H1 (cell line): ENCODE measurements at regions not wholly inside any gene's neighbourhood (a gene's known extent, or its start where the extent isn't known, plus 50 kb on each side); places are given as distances from the start of the nearest gene placed in this dataset.

ENCODE experiments used
- CTCF ChIA-PET: fragments of 300-600 bp; sonication (Branson Sonifier 250); formaldehyde crosslinking; loops from one replicate; lab custom pipeline; 2021; ENCODE audit not compliant: partially characterized antibody; lab: Charles Lee
- POLR2A ChIA-PET: fragments of 300-600 bp; sonication (Branson Sonifier 250); formaldehyde crosslinking; loops from one replicate; lab custom pipeline; 2021; ENCODE audit warnings: inconsistent platforms; ENCODE audit not compliant: partially characterized antibody; lab: Charles Lee
- DNase-seq, 2 experiments: peaks; one replicate each; pipeline versions ENCODE4 v3.0.0 to v3.0.0-alpha.2; 2010 to 2022; ENCODE audit warnings: low spot score in 2 of 2, low read depth in 1 of 2, mixed read lengths in 1 of 2
- FAIRE-seq: peaks from 2 replicates; lab custom pipeline; 2011; peaks lifted over from hg19 to GRCh38; lab: Jason Lieb, UNC
- H2AFZ ChIP-seq: 2 replicates; pipeline ENCODE4 v1.8.1; 2012; ENCODE audit warnings: low read length, inconsistent platforms
- H2AK5ac ChIP-seq: 2 replicates; pipeline ENCODE4 v1.6.1; 2013; ENCODE audit warnings: low read depth, low read length
- H2BK120ac ChIP-seq: replicated peaks from 2 replicates; pipeline ENCODE3; 2013; ENCODE audit warnings: low read depth, low read length, inconsistent platforms
- H2BK12ac ChIP-seq: 2 replicates; pipeline ENCODE4 v1.6.1; 2013; ENCODE audit warnings: low read depth, low read length
- H2BK15ac ChIP-seq: 2 replicates; pipeline ENCODE4 v1.6.1; 2013; ENCODE audit warnings: low read length
- H2BK20ac ChIP-seq: 2 replicates; pipeline ENCODE4 v1.6.1; 2013; ENCODE audit warnings: low read length
- H2BK5ac ChIP-seq: 2 replicates; pipeline ENCODE4 v1.6.1; 2013; ENCODE audit warnings: low read depth, low read length
- H3K14ac ChIP-seq: 2 replicates; pipeline ENCODE4 v1.6.1; 2013; ENCODE audit warnings: inconsistent platforms; ENCODE audit not compliant: insufficient read length
- H3K18ac ChIP-seq: 2 replicates; pipeline ENCODE4 v1.6.1; 2013; ENCODE audit warnings: low read length; ENCODE audit errors: extremely low read depth
- H3K23ac ChIP-seq: 2 replicates; pipeline ENCODE4 v1.6.1; 2013; ENCODE audit warnings: inconsistent platforms; ENCODE audit not compliant: insufficient read length
- H3K23me2 ChIP-seq: 2 replicates; pipeline ENCODE4 v1.6.1; 2013; ENCODE audit warnings: low read depth, low read length
- H3K27ac ChIP-seq: 2 replicates; pipeline ENCODE4 v1.6.1; 2011; ENCODE audit warnings: low read depth, low read length, inconsistent platforms
- H3K27me3 ChIP-seq, 4 experiments: replicated peaks in 1 of 4; 1 replicate in 1 of 4; 2 replicates in 3 of 4; pipeline versions ENCODE4 v1.6.1 to v1.8.1; 2011 to 2013; ENCODE audit warnings: low read length in 3 of 4, mild to moderate bottlenecking in 3 of 4, inconsistent platforms in 2 of 4, mixed read lengths in 2 of 4, moderate library complexity in 1 of 4; ENCODE audit not compliant: control insufficient read depth in 3 of 4, insufficient read depth in 3 of 4; ENCODE audit errors: extremely low read depth in 1 of 4
- H3K36me3 ChIP-seq, 4 experiments: 2 replicates each; pipeline versions ENCODE4 v1.6.1 to v1.8.1; 2011 to 2013; ENCODE audit warnings: mild to moderate bottlenecking in 4 of 4, low read length in 3 of 4, moderate library complexity in 2 of 4, control low read depth in 1 of 4, inconsistent platforms in 1 of 4; ENCODE audit not compliant: insufficient read depth in 4 of 4, control insufficient read depth in 2 of 4
- H3K4ac ChIP-seq: replicated peaks from 2 replicates; pipeline ENCODE3; 2013; ENCODE audit warnings: low read length, low read depth, mixed read lengths, inconsistent platforms; ENCODE audit not compliant: insufficient read length
- H3K4me1 ChIP-seq, 4 experiments: replicated peaks in 1 of 4; 1 replicate in 1 of 4; 2 replicates in 3 of 4; pipeline versions ENCODE4 v1.6.1 to v1.8.1; 2011 to 2013; ENCODE audit warnings: low read length in 3 of 4, inconsistent platforms in 2 of 4, mixed read lengths in 1 of 4; ENCODE audit not compliant: insufficient read depth in 4 of 4, control insufficient read depth in 3 of 4
- H3K4me2 ChIP-seq, 2 experiments: 2 replicates each; pipeline versions ENCODE4 v1.6.1 to v1.8.1; 2011 to 2013; ENCODE audit warnings: low read depth in 2 of 2, low read length in 2 of 2, control low read depth in 1 of 2, inconsistent platforms in 1 of 2, mild to moderate bottlenecking in 1 of 2; ENCODE audit not compliant: insufficient read depth in 1 of 2
- H3K4me3 ChIP-seq, 4 experiments: fragments of 200-600, 300-600 bp in 1 of 4; sonication (generic), shearing (Covaris generic), sonication (Bioruptor Twin) in 1 of 4; 2 replicates each; pipeline versions ENCODE4 v1.5.1 to v1.8.1; 2011 to 2016; ENCODE audit warnings: low read length in 4 of 4, low read depth in 3 of 4, control low read depth in 2 of 4, inconsistent platforms in 2 of 4, mild to moderate bottlenecking in 2 of 4, mixed read lengths in 1 of 4, moderate library complexity in 1 of 4; ENCODE audit not compliant: insufficient read depth in 2 of 4; ENCODE audit errors: extremely low read depth in 1 of 4
- H3K56ac ChIP-seq: replicated peaks from 2 replicates; pipeline ENCODE3; 2013; ENCODE audit warnings: low read depth, mild to moderate bottlenecking, mixed read lengths, low read length, inconsistent platforms; ENCODE audit not compliant: insufficient read length
- H3K79me1 ChIP-seq: 2 replicates; pipeline ENCODE4 v1.6.1; 2013; ENCODE audit warnings: low read depth, low read length, control low read depth
- H3K79me2 ChIP-seq, 2 experiments: 2 replicates each; pipeline versions ENCODE4 v1.6.1 to v1.8.1; 2012 to 2013; ENCODE audit warnings: low read length in 2 of 2, mild to moderate bottlenecking in 2 of 2, inconsistent platforms in 1 of 2; ENCODE audit not compliant: insufficient read depth in 2 of 2, control insufficient read depth in 1 of 2
- H3K9ac ChIP-seq, 4 experiments: replicated peaks in 1 of 4; 1 replicate in 1 of 4; 2 replicates in 3 of 4; pipeline versions ENCODE4 v1.6.1 to v1.8.1; 2011 to 2013; ENCODE audit warnings: low read depth in 3 of 4, low read length in 3 of 4, control low read depth in 2 of 4, mild to moderate bottlenecking in 2 of 4, moderate library complexity in 2 of 4, inconsistent platforms in 1 of 4; ENCODE audit errors: extremely low read depth in 1 of 4
- H3K9me3 ChIP-seq, 2 experiments: 2 replicates each; pipeline versions ENCODE4 v1.6.1 to v1.8.1; 2012 to 2013; ENCODE audit warnings: mild to moderate bottlenecking in 2 of 2, moderate library complexity in 2 of 2, control low read depth in 1 of 2, inconsistent platforms in 1 of 2, low read depth in 1 of 2, low read length in 1 of 2, mixed read lengths in 1 of 2; ENCODE audit not compliant: insufficient read depth in 2 of 2
- H4K20me1 ChIP-seq, 2 experiments: replicated peaks in 1 of 2; 2 replicates each; pipeline versions ENCODE3 to v1.8.1; 2011 to 2013; ENCODE audit warnings: inconsistent platforms in 2 of 2, low read length in 2 of 2, mild to moderate bottlenecking in 1 of 2; ENCODE audit not compliant: insufficient read depth in 2 of 2, control insufficient read depth in 1 of 2
- H4K5ac ChIP-seq: 2 replicates; pipeline ENCODE4 v1.6.1; 2013; ENCODE audit warnings: low read length, low read depth, mixed read lengths, inconsistent platforms; ENCODE audit not compliant: insufficient read length
- H4K8ac ChIP-seq: 2 replicates; pipeline ENCODE4 v1.8.0; 2013; ENCODE audit warnings: mild to moderate bottlenecking, moderate library complexity, low read length, inconsistent platforms; ENCODE audit not compliant: insufficient read depth; ENCODE audit errors: extremely low read depth
- H4K91ac ChIP-seq: replicated peaks from 2 replicates; pipeline ENCODE3; 2013; ENCODE audit warnings: low read length, mixed read lengths, inconsistent platforms; ENCODE audit not compliant: insufficient read length
- RBBP5 ChIP-seq: IDR thresholded peaks from 2 replicates; pipeline ENCODE4 v1.7.1; 2012; ENCODE audit warnings: low read depth, mild to moderate bottlenecking, inconsistent platforms, low read length, moderate library complexity, borderline replicate concordance
- SP1 ChIP-seq: IDR thresholded peaks from 2 replicates; pipeline ENCODE4 v1.6.1; 2011; ENCODE audit warnings: low read depth, low read length
- WGBS, 2 experiments: shearing (Covaris generic) in 1 of 2; methylation state at CpG; one replicate each; pipeline versions ENCODE4 v1.1.6 to v1.1.7; 2013 to 2015; ENCODE audit warnings: low lambda C conversion rate in 2 of 2, mixed read lengths in 2 of 2, inconsistent platforms in 1 of 2, low coverage in 1 of 2, missing lambda C conversion rate in 1 of 2; ENCODE audit not compliant: insufficient replicate concordance in 2 of 2, insufficient coverage in 1 of 2, insufficient read length in 1 of 2; ENCODE audit errors: extremely low coverage in 1 of 2, missing lambda C conversion rate in 1 of 2; 5-methylcytosine and 5-hydroxymethylcytosine counted together

- H4K5ac ChIP-seq: no peak overlapping the region
- peaks cover 15% of the 10 kb centered on the region; the same call in 1 of the 2 replicates for H3K23me2 ChIP-seq
- H2AFZ ChIP-seq: no peak overlapping the region
- H3K4ac ChIP-seq: no peak overlapping the region
- DNase-seq: no peak
- POLR2A ChIA-PET: interaction anchor here (0.7 kb wide), 1 partner anchor 684 kb away, joined by 4 read pairs; no protein-coding TSS in a partner anchor
- H3K23ac ChIP-seq: no peak overlapping the region
- peaks cover 0 to 34% of the 10 kb centered on the region in 2 experiments; a peak in 1 of 4 replicates for H3K79me2 ChIP-seq
- H3K4me1 ChIP-seq: peaks cover 8 to 17% (median 11%) of the 10 kb centered on the region in 4 experiments; a peak in 5 of 7 replicates
- H2BK15ac ChIP-seq: no peak overlapping the region
- no peak for FAIRE-seq
- H2BK5ac ChIP-seq: no peak overlapping the region
- no peak overlapping the region for H3K56ac ChIP-seq
- H4K20me1 ChIP-seq: peaks cover 2 to 7% of the 10 kb centered on the region in 2 experiments
- no peak overlapping the region for H3K4me3 ChIP-seq
- H3K18ac ChIP-seq: no peak overlapping the region
- H2BK12ac ChIP-seq: no peak overlapping the region
- CTCF ChIA-PET: no interaction called here
- no peak overlapping the region for H3K14ac ChIP-seq
- H3K4me2 ChIP-seq: 0 out of 4 replicates have a peak overlapping the region, but pooled peaks of 1 of the 2 experiments have one; percentile 8
- 87% methylated on average over 12 of the region's 12 CpGs; no CpG with 5 or more reads in 1 of the 2 experiments for WGBS, 2 experiments
- no peaks in the 10 kb centered on the region for H3K9me3 ChIP-seq
- H3K27me3 ChIP-seq: peaks cover 0 to 23% (median 15%) of the 10 kb centered on the region in 4 experiments; a peak in 6 of 7 replicates
- H3K36me3 ChIP-seq: no peaks in the 10 kb centered on the region
- no peak overlapping the region for H2BK120ac ChIP-seq
- no peak overlapping the region for H2AK5ac ChIP-seq
- H3K79me1 ChIP-seq: peaks cover under 1% of the 10 kb centered on the region; the same call in 1 of the 2 replicates
- H3K27ac ChIP-seq: no peak overlapping the region
- no peak overlapping the region for H4K8ac ChIP-seq
- no peak overlapping the region for H4K91ac ChIP-seq
- H3K9ac ChIP-seq: no peak overlapping the region
- H2BK20ac ChIP-seq: no peak overlapping the region
- no peak for TF ChIP-seq SP1
- TF ChIP-seq RBBP5: no peak
Observed at GRCh38 chr10:29731760-29732159, 97.0 kb upstream of the SVIL start.
